ENCODE measurements at regions not wholly inside any gene's neighbourhood (a gene's known extent, or its start where the extent isn't known, plus 50 kb on each side); places are given as distances from the start of the nearest gene placed in this dataset.

DNA sequence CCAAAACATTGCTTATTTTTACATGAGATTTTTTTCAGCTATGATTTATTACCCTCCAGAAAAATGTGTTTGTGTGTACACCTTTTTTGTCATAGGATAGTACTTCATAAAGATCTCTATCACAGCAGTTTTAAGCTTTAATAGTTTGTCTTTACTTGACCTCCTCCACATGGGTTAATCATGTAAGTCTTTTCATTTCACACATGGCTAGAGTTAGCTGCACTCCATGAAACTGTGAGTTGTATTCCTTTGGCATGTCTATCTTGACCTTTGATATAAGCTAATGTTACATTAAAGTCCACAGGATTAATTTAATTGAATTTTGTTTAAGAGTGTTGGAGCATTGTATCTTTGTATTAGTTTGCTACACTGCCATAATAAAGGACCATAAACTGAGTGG lies 217.1 kb downstream of the OTOL1 start:
- no peak for TF ChIP-seq EP300 (IDR thresholded peaks at IDR 0.05)
- TF ChIP-seq, protein P1, sequence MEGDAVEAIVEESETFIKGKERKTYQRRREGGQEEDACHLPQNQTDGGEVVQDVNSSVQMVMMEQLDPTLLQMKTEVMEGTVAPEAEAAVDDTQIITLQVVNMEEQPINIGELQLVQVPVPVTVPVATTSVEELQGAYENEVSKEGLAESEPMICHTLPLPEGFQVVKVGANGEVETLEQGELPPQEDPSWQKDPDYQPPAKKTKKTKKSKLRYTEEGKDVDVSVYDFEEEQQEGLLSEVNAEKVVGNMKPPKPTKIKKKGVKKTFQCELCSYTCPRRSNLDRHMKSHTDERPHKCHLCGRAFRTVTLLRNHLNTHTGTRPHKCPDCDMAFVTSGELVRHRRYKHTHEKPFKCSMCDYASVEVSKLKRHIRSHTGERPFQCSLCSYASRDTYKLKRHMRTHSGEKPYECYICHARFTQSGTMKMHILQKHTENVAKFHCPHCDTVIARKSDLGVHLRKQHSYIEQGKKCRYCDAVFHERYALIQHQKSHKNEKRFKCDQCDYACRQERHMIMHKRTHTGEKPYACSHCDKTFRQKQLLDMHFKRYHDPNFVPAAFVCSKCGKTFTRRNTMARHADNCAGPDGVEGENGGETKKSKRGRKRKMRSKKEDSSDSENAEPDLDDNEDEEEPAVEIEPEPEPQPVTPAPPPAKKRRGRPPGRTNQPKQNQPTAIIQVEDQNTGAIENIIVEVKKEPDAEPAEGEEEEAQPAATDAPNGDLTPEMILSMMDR (IDR thresholded peaks at IDR 0.05), result no peak
- no peak for TF ChIP-seq POLR2A (IDR thresholded peaks at IDR 0.05)
- DNase-seq (ENCODE audit: low spot score in 2 of 2), result no peak
- Histone ChIP-seq H3K36me3 (no peaks in the 10 kb centered on the region), H3K4me3 (no peak overlapping the region), H3K27ac (no peak overlapping the region), H3K4me1 (no peaks in the 10 kb centered on the region), H3K9me3 (peaks cover 0 to 3% (median 0%) of the 10 kb centered on the region in 4 donors), H3K27me3 (no peaks in the 10 kb centered on the region)

DNA sequence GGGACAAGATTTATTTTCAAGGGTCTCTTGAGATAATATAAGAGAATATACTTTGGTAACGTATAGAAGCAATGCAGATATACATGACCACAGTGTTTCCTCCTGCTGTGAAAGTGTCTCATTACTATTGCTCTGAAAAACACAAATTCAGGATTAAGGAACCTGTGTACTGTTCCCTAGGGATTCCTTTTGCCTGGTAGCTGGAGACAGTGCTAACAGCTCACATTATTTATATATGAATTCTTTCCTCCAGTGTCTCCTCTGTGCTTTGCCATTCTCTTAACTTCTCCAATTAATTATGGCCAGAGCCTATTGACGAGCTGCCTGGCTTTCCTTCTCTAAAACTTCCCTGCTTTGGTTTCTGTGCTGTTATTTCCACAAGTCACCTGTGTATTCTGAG lies 235.4 kb downstream of the OTOL1 start:
- TF ChIP-seq, protein P1 (IDR thresholded peaks at IDR 0.05), result no peak
- no peak for TF ChIP-seq EP300 (IDR thresholded peaks at IDR 0.05)
- TF ChIP-seq POLR2A (IDR thresholded peaks at IDR 0.05), result no peak
- Histone ChIP-seq H3K36me3 (no peaks in the 10 kb centered on the region), H3K4me3 (no peak overlapping the region), H3K4me1 (no peaks in the 10 kb centered on the region), H3K27me3 (no peaks in the 10 kb centered on the region), H3K27ac (no peak overlapping the region), H3K9me3 (no peaks in the 10 kb centered on the region)
- 89 to 92% methylated on average over 2 of the region's 2 CpGs for WGBS, 2 donors
- no peak for DNase-seq (ENCODE audit: low spot score in 2 of 2)

- TF ChIP-seq, protein P1 (IDR thresholded peaks at IDR 0.05), result no peak
- TF ChIP-seq EP300 (IDR thresholded peaks at IDR 0.05), result no peak
- no peak for TF ChIP-seq POLR2A (IDR thresholded peaks at IDR 0.05)
- no peak overlapping the region for H3K27ac ChIP-seq
- DNase-seq (ENCODE audit: low spot score in 2 of 2), result no peak
- no peak overlapping the region for H3K4me3 ChIP-seq
- no peaks in the 10 kb centered on the region for H3K27me3 ChIP-seq
- H3K36me3 ChIP-seq, result no peaks in the 10 kb centered on the region
- H3K4me1 ChIP-seq, result no peaks in the 10 kb centered on the region
- H3K9me3 ChIP-seq, result no peaks in the 10 kb centered on the region
Observed at GRCh38 chr3:161737171-161737570, 240.6 kb downstream of the OTOL1 start.

GRCh38 chr3:161740421-161740820 lies 243.8 kb downstream of the OTOL1 start:
- DNase-seq (ENCODE audit: low spot score in 2 of 2), result no peak
- TF ChIP-seq, protein P1 (IDR thresholded peaks at IDR 0.05), result no peak
- no peak for TF ChIP-seq POLR2A (IDR thresholded peaks at IDR 0.05)
- no peak for TF ChIP-seq EP300 (IDR thresholded peaks at IDR 0.05)
- H3K27ac ChIP-seq, result no peak overlapping the region
- H3K4me1 ChIP-seq, result no peaks in the 10 kb centered on the region
- no peaks in the 10 kb centered on the region for H3K36me3 ChIP-seq
- no peaks in the 10 kb centered on the region for H3K9me3 ChIP-seq
- no peak overlapping the region for H3K4me3 ChIP-seq
- no peaks in the 10 kb centered on the region for H3K27me3 ChIP-seq

- Histone ChIP-seq H3K4me3 (no peak overlapping the region), H3K27ac (no peak overlapping the region), H3K36me3 (no peaks in the 10 kb centered on the region), H3K4me1 (no peaks in the 10 kb centered on the region), H3K27me3 (no peaks in the 10 kb centered on the region), H3K9me3 (no peaks in the 10 kb centered on the region)
- 85 to 91% methylated on average over 4 of the region's 4 CpGs for WGBS, 2 donors
- TF ChIP-seq, protein P1 (IDR thresholded peaks at IDR 0.05), result no peak
- TF ChIP-seq POLR2A (IDR thresholded peaks at IDR 0.05) (no peak), EP300 (IDR thresholded peaks at IDR 0.05) (no peak)
- DNase-seq (ENCODE audit: low spot score in 2 of 2), result no peak
Observed at GRCh38 chr3:161744366-161744765, 247.8 kb downstream of the OTOL1 start.

All from tibial nerve (tissue), 4 donors.